K562 (cell line): ENCODE measurements at regions not wholly inside any gene's neighbourhood (a gene's known extent, or its start where the extent isn't known, plus 50 kb on each side); places are given as distances from the start of the nearest gene placed in this dataset.

Experiments
- CHD2 ChIP-seq: IDR thresholded peaks from 2 replicates; pipeline ENCODE4 v1.6.1; 2011; ENCODE audit warnings: low read depth, low read length
- PRMT5 ChIP-seq: sonication (generic); formaldehyde crosslinking; IDR thresholded peaks from 2 replicates; pipeline ENCODE4 v1.5.0; 2020; ENCODE audit warnings: missing genetic modification reagents
- SP1 ChIP-seq: sonication (generic); formaldehyde crosslinking; IDR thresholded peaks from 2 replicates; pipeline ENCODE4 v1.8.1; 2022; ENCODE audit warnings: mild to moderate bottlenecking, missing genetic modification reagents
- TAF1 ChIP-seq: IDR thresholded peaks from 2 replicates; pipeline ENCODE4 v1.6.1; 2011; ENCODE audit warnings: mild to moderate bottlenecking, low read length, moderate library complexity; ENCODE audit not compliant: insufficient read depth, control insufficient read depth, severe bottlenecking; ENCODE audit errors: extremely low read depth
- THRB ChIP-seq: fragments of 450-650 bp; formaldehyde crosslinking; conservative IDR thresholded peaks from 2 replicates; pipeline ENCODE4 v1.4.0; 2022; ENCODE audit warnings: mild to moderate bottlenecking, missing genetic modification characterization

- no peak for TF ChIP-seq TAF1
- no peak for TF ChIP-seq PRMT5 (CRISPR knock-in tag)
- TF ChIP-seq THRB (CRISPR knock-in tag): no peak
- TF ChIP-seq SP1 (CRISPR knock-in tag): no peak
- TF ChIP-seq CHD2: no peak
Measured at GRCh38 chr2:195368249-195369217, 288.5 kb upstream of the SLC39A10 start.
